ENCODE measurements at regions not wholly inside any gene's neighbourhood (a gene's known extent, or its start where the extent isn't known, plus 50 kb on each side); places are given as distances from the start of the nearest gene placed in this dataset.

GRCh38 chr5:4124221-4124970 lies 528.8 kb downstream of the IRX1 start:
- DNase-seq (ENCODE audit: low spot score): no peak

GRCh38 chr5:4128994-4129393 lies 533.4 kb downstream of the IRX1 start:
- DNase-seq (ENCODE audit: low spot score): no peak

GRCh38 chr5:4129523-4129922 lies 533.9 kb downstream of the IRX1 start:
- DNase-seq (ENCODE audit: low spot score): no peak

- DNase-seq (ENCODE audit: low spot score): no peak
Observed at GRCh38 chr5:4130819-4131218, 535.2 kb downstream of the IRX1 start.

DNA sequence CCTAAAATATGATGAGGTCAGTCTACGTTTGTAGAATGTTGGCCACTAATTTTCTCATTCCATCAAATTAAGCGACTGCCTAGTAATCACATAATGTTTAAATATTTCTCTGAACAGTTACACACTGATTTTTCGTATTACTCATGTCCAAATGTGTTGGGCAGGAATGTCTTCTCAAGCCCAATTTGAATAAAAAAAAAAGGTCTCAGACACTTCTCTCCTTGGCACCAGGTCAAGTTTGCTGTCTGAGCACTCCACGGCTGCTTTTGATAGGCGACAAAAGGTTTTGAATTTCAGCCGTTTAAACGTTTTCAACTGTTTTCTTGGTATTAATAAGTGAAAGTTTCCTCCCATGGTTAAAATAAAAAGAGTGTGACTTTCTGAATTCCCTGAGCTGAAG lies 542.1 kb downstream of the IRX1 start:
- no peak for DNase-seq (ENCODE audit: low spot score)

- DNase-seq (ENCODE audit: low spot score): no peak
Observed at GRCh38 chr5:4142842-4143241, 547.2 kb downstream of the IRX1 start.

DNA sequence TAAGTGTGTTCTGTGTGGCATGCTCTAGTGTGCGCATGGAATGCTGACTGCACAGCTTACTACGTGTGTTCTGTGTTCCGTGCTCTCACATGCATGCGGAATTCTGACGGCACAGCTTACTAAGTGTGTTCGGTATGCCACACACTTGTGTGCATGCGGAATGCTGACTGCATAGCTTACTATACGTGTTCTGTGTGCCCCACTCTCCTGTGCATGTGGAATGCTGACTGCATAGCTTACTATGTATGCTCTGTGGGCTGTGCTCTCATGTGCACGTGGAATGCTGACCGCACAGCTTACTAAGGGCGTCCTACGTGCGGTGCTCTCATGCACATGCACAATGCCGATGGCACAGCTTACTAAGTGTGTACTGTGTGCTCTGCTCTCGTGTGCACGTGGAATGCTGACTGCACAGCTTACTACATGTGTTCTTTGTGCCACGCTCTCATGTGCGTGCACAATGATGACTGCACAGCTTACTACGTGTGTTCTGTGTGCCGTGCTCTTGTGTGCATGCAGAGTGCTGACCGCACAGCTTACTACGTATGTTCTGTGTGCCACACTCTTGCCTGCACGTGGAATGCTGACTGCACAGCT lies 548.9 kb downstream of the IRX1 start:
- no peak for DNase-seq (ENCODE audit: low spot score)

GRCh38 chr5:4145511-4145910 lies 549.9 kb downstream of the IRX1 start:
- DNase-seq (ENCODE audit: low spot score): no peak

GRCh38 chr5:4148009-4148408 lies 552.4 kb downstream of the IRX1 start:
- no peak for DNase-seq (ENCODE audit: low spot score)

GRCh38 chr5:4150067-4150466 lies 554.4 kb downstream of the IRX1 start:
- DNase-seq (ENCODE audit: low spot score): no peak

DNA sequence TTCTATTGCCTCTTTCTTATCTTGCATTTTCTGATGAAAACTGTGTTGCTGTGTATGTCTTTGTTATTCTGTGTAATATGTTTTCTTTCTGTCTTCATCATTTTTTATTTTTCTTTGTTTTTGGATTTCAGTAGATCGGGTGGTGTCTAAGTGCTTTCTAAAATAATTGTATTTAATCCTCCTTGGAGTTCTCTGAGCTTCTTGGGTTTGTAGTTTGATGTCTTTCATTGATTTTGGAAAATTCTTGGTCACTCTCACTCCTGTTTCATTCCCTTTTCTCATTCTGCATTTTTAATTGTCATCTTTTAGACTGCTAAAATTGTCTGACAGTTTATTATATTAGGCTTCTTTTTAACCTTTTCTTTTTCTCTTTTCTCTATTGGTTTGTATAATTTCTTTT lies 560.5 kb downstream of the IRX1 start:
- no peak for DNase-seq (ENCODE audit: low spot score)

DNA sequence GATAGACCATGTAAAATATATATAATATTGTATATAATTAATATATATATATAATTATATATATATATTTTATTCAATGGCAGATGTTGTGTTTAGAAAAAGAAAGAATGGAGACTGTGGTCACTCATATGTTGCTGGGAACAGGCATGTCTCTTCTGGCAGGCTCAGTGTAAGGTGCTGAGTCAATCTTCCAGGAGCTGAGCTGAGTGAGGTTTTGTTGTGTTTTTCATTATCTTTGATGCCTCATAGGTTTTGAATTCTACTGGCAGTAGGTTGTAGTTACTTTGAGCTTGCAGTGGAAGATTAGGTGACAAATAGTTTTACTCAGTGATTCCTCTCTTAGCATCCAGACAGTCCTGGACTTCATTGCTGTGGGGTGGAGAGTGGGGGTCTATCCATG lies 561.3 kb downstream of the IRX1 start:
- DNase-seq (ENCODE audit: low spot score): no peak

GRCh38 chr5:4158750-4159447 lies 563.3 kb downstream of the IRX1 start:
- no peak for DNase-seq (ENCODE audit: low spot score)

DNA sequence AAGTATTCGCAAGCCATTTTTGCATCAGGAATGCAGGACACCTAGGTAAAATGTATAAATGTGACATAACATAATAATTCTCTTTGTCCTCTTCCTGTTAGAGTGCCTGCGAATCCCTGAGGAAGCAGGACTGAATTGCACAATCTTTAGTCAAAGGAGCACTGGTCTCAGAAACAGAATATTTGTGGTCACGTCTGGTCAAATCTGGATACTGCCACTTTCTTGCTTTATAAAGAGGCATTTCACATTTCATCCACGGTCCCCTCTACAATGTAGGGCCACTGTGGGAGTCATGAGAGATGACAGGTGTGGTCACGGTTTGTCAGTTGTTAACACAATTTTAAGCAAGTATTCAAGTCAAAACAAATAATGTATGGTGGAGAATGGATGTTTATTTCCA lies 564.0 kb downstream of the IRX1 start:
- no peak for DNase-seq (ENCODE audit: low spot score)

- no peak for DNase-seq (ENCODE audit: low spot score)
Observed at GRCh38 chr5:4164167-4164566, 568.5 kb downstream of the IRX1 start.

GRCh38 chr5:4180703-4181102 lies 585.1 kb downstream of the IRX1 start:
- no peak for DNase-seq (ENCODE audit: low spot score)

DNA sequence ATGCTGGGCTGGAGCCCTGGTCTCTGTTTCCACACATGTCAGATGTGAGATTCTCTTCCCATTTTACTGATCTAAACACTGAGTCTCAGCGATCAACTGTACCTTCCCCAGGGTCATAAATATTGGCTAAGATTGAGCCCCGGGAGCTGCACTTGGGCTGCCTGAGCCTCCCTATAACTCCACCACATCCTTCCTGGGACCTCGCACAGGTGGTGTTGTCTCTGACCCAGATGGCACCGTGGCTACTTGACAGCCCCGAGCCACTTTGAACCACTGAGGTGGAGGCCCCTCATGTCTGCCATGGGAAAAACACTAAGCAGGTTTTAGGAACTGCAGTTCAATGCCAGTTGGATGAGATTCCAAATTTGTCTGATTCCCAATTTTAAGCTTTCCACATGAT lies 586.5 kb downstream of the IRX1 start:
- DNase-seq (ENCODE audit: low spot score): no peak

- DNase-seq (ENCODE audit: low spot score): no peak
Observed at GRCh38 chr5:4185127-4185526, 589.5 kb downstream of the IRX1 start.

- no peak for DNase-seq (ENCODE audit: low spot score)
Observed at GRCh38 chr5:4188704-4189103, 593.1 kb downstream of the IRX1 start.

DNA sequence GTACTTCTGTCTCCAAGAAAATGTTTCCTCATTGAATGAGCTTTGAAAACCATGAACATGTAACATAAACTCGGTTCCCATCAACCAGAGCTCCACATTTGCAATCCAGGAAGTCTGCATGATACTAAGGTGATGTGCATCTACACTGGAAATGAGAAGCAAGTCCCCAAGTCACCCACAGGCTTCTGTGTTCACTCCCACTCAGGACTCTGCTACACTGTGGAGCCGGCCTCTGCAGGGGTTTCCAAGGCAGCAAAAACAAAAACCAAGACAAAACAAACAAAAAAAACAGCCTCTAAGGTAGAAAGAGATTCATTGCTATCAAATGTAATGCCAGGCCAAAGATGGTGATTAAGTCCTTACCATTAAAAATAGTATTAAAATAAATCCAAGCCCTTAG lies 593.7 kb downstream of the IRX1 start:
- no peak for DNase-seq (ENCODE audit: low spot score)

- no peak for DNase-seq (ENCODE audit: low spot score)
Observed at GRCh38 chr5:4191041-4191440, 595.4 kb downstream of the IRX1 start.

DNA sequence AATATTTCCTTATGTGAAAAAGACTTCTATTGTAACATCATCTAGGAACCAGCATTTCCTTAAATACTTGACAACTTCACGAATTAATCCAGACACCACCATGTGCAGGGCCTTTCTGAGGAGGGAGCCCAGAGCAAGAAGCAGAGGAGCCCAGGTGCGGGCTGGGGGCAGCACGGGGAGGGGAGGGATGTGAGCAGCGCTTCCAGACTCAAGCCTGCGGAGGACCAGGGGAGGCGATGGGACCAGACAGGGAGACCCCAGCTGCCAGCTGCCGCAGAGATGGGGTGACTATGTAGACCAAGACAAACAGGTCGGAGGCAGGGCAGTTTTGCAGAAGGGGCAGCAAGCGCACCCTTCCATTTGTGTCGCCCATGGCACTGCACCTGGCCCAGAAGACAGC lies 596.1 kb downstream of the IRX1 start:
- no peak for DNase-seq (ENCODE audit: low spot score)

GRCh38 chr5:4192111-4192510 lies 596.5 kb downstream of the IRX1 start:
- DNase-seq (ENCODE audit: low spot score): no peak

GRCh38 chr5:4196744-4197143 lies 601.1 kb downstream of the IRX1 start:
- DNase-seq (ENCODE audit: low spot score): no peak

Measured in germinal center (tissue), 1 donor.